WI38 (cell line): ENCODE measurements at regions not wholly inside any gene's neighbourhood (a gene's known extent, or its start where the extent isn't known, plus 50 kb on each side); places are given as distances from the start of the nearest gene placed in this dataset.
"Not testable (repeated sequence)": the region's sequence is repeated elsewhere in the genome, so short reads cannot be mapped to it uniquely, and the experiment has no call there.

Experiments used
- H3K4me3 ChIP-seq: 2 replicates; pipeline ENCODE4 v1.5.1; 2011; ENCODE audit warnings: low read depth, mild to moderate bottlenecking, control low read depth, low read length
- TF ChIP-seq, protein P1 (sequence below): IDR thresholded peaks from 2 replicates; pipeline ENCODE4 v1.5.1; 2012; ENCODE audit warnings: low read depth, mild to moderate bottlenecking, control low read depth, low read length

DNA sequence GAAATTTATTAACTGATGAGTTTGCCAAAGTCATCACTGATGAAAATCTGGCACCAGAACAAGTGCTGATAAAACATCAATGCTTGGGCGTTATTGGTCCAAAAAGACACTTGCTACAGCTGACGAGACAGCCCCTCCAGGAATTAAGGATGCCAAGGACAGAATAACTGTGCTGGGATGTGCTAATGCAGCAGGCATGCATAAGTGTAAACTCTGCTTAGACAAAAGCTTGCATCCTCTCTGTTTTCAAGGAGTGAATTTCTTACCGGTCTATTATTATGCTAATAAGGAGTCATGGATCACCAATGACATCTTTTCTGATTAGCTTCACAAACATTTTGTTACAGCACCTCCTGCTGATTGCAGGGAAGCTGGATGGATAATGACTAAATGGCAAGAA is 402.0 kb downstream of the LTN1 start:
- H3K4me3 ChIP-seq: no peak overlapping the region
- TF ChIP-seq, protein P1, sequence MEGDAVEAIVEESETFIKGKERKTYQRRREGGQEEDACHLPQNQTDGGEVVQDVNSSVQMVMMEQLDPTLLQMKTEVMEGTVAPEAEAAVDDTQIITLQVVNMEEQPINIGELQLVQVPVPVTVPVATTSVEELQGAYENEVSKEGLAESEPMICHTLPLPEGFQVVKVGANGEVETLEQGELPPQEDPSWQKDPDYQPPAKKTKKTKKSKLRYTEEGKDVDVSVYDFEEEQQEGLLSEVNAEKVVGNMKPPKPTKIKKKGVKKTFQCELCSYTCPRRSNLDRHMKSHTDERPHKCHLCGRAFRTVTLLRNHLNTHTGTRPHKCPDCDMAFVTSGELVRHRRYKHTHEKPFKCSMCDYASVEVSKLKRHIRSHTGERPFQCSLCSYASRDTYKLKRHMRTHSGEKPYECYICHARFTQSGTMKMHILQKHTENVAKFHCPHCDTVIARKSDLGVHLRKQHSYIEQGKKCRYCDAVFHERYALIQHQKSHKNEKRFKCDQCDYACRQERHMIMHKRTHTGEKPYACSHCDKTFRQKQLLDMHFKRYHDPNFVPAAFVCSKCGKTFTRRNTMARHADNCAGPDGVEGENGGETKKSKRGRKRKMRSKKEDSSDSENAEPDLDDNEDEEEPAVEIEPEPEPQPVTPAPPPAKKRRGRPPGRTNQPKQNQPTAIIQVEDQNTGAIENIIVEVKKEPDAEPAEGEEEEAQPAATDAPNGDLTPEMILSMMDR: no peak

DNA sequence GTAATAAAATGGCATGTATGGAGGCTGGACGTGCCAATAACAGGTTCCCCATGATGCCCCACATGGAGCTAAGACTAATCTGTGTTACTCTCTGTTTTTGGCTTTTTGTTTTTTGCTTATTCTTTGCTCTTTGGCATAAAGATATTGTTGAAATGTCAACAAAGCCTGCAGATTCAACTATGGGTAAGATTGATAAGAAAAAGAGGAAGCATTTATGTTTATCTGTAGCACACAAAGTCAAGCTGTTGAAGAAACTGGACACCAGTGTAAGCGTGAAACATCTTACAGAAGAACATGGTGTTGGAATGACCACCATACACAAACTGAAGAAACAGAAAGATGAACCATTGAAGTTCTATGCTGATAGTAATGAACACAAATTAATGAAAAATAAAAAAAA is 402.7 kb downstream of the LTN1 start:
- H3K4me3 ChIP-seq: no peak overlapping the region
- TF ChIP-seq, protein P1: no peak

DNA sequence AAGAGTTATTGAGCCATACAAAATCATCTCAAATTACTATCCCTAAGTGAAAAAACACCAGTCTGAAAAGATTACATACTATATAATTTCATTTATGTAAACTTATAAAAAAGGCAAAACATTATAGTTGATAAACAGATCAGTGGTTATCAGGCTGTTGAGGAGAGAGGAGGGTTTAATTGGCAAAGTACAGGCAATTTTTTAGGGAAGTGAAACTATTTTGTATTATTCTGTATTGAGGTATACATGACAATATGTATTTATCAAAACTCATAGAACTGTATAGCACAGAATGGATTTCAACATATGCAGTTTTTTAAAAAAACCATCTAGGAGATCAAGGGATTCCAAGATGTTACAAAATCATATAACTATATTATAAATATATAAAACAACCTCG is 403.7 kb downstream of the LTN1 start:
- TF ChIP-seq, protein P1: no peak
- no peak overlapping the region for H3K4me3 ChIP-seq

DNA sequence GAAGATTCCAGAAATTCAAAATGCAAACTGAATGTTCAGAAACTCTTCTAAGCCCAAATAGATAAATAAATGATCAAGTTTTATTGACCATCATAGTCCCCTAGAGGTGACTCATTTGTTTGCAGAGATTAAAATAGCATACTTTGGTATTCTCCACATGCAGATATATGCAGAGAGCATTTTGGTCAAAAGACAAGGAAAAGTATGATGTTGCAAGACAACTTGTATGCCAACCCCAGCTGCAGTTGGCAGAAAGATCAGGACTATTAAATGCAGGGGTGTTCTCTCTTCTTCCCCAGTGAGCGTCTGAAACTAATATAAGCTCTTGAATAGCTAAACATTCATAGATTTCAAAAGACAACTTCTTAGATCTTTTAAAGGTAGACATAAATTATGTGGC is 404.9 kb downstream of the LTN1 start:
- TF ChIP-seq, protein P1: no peak
- no peak overlapping the region for H3K4me3 ChIP-seq

DNA sequence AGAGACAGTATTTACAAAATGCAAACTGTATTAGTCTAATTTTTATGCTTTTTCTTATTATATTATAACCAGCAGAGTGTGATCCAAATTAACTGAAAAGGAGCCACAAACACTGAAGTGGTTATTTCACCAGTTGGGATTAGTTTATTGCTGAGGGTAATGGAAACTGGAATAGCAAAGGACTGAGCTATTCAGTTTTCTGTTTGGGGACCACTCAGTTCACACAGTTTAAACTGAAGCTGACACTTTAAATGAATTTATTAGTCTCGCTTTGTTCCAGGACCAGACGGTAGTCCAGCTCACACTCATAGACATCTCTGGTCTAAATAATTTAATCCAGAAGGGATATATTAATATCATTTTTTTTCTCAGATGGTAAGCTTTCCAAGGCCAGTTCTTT is 410.7 kb downstream of the LTN1 start:
- H3K4me3 ChIP-seq: no peak overlapping the region
- TF ChIP-seq, protein P1: no peak

DNA sequence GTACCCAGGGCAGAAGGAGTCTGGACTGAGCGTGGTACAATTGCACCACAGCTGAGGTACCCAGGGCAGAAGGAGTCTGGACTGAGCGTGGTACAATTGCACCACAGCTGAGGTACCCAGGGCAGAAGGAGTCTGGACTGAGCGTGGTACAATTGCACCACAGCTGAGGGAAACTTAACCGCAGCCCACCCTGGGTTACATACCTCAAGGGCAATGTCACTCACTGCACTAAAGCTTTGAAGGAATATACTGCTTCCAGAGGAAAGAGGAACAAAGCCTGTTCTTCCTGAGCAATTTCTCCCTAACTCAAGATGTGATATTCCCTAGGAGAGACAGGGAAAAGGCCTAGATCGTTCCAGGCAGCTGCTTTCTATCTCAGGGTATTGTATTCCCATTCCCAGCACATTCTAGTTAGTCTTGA is 411.4 kb downstream of the LTN1 start:
- not testable (repeated sequence) for H3K4me3 ChIP-seq

DNA sequence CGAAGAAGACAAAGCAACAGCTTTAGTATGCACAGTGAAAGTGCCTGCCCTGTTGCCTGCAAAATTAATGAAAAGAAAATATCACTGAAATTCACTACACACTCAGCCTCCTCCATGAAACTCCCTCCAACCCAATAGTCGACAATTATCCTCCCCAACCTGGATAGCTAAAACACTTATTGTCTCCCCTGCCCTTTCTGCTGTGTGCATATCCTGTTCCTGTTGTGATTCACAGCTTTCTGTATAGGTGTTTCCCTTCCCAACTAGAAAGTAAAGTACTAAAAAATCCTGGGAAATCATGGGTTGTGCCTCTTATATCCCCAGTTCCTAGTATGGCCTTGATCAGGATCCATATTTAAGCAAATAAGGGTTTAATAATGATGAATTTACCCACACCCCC is 412.1 kb downstream of the LTN1 start:
- TF ChIP-seq, protein P1: no peak
- H3K4me3 ChIP-seq: no peak overlapping the region

DNA sequence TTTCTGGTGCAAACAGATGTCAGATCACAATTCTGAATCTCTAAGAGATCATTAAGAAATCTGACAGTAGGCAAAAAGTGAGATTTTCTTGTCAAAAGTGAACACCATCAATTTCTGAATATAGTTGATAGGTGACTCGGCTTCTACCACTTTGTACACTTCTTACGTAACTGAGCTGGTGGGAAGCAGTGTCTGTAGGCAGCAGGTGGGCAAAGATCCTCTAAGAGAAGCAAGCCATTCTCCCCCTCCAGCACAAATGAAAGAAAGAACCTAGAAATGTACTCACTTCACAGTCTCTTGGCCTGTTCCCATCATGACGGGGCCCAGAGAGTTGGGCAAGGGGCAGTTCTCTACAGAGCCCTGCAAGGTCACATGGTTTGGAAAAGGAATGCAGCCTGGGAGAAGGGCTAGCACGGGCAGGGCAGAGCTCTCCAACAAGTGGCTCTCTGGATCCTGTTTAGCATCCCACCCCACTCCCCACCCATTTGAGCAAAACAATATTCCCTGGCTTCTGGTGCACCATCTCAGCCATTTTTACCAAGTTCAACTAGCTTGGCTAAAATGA is 412.6 kb downstream of the LTN1 start:
- TF ChIP-seq, protein P1: no peak

More for the DNA sequence above, 412.6 kb downstream of the LTN1 start:
- H3K4me3 ChIP-seq: no peak overlapping the region
